ENCODE measurements at regions not wholly inside any gene's neighbourhood (a gene's known extent, or its start where the extent isn't known, plus 50 kb on each side); places are given as distances from the start of the nearest gene placed in this dataset.

DNA sequence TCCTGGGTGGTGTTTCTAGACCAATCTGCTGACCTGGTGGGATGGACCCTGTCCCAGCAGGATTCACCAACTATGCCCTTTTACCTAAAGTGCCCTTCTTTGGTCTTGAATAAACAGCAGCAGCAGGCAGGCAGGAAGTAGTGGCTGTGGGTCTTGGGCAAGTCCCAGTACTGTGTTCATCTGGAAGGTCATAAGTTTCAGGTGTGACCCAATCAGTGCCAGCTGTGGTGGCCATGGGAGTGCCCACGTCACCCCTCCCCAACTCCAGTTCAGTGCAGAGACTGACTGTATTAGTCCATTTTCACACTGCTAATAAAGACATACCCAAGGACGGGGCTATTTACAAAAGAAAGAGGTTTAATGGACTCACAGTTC is 148.3 kb upstream of the SRD5A2 start:
- intact Hi-C loops (cut with DNase I, micrococcal nuclease): no loop called here
- TF ChIP-seq, protein P1, sequence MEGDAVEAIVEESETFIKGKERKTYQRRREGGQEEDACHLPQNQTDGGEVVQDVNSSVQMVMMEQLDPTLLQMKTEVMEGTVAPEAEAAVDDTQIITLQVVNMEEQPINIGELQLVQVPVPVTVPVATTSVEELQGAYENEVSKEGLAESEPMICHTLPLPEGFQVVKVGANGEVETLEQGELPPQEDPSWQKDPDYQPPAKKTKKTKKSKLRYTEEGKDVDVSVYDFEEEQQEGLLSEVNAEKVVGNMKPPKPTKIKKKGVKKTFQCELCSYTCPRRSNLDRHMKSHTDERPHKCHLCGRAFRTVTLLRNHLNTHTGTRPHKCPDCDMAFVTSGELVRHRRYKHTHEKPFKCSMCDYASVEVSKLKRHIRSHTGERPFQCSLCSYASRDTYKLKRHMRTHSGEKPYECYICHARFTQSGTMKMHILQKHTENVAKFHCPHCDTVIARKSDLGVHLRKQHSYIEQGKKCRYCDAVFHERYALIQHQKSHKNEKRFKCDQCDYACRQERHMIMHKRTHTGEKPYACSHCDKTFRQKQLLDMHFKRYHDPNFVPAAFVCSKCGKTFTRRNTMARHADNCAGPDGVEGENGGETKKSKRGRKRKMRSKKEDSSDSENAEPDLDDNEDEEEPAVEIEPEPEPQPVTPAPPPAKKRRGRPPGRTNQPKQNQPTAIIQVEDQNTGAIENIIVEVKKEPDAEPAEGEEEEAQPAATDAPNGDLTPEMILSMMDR (IDR thresholded peaks at IDR 0.05): no peak
- ATAC-seq (no peak), DNase-seq (no peak)
- H3K9me3 ChIP-seq: no peaks in the 10 kb centered on the region
- no peaks in the 10 kb centered on the region for H3K36me3 ChIP-seq (ENCODE audit: low read depth)
- no peaks in the 10 kb centered on the region for H3K4me1 ChIP-seq (ENCODE audit: low read depth)
- H3K4me3 ChIP-seq: no peak overlapping the region

GRCh38 chr2:31728406-31729064 is 147.8 kb upstream of the SRD5A2 start:
- H3K4me1 ChIP-seq (ENCODE audit: low read depth): no peaks in the 10 kb centered on the region
- DNase-seq: no peak
- H3K4me3 ChIP-seq: no peak overlapping the region
- no peaks in the 10 kb centered on the region for H3K36me3 ChIP-seq (ENCODE audit: low read depth)
- TF ChIP-seq, protein P1 (IDR thresholded peaks at IDR 0.05): no peak
- intact Hi-C loops (cut with DNase I, micrococcal nuclease): no loop called here
- ATAC-seq: no peak
- H3K9me3 ChIP-seq: no peaks in the 10 kb centered on the region

GRCh38 chr2:31726457-31726856 is 145.7 kb upstream of the SRD5A2 start:
- H3K36me3 ChIP-seq (ENCODE audit: low read depth): no peaks in the 10 kb centered on the region
- DNase-seq: no peak
- H3K4me3 ChIP-seq: no peak overlapping the region
- TF ChIP-seq, protein P1 (IDR thresholded peaks at IDR 0.05): no peak
- intact Hi-C loops (cut with DNase I, micrococcal nuclease): no loop called here
- H3K4me1 ChIP-seq (ENCODE audit: low read depth): no peaks in the 10 kb centered on the region
- ATAC-seq: no peak
- no peaks in the 10 kb centered on the region for H3K9me3 ChIP-seq

- intact Hi-C loops (cut with DNase I, micrococcal nuclease): no loop called here
- no peaks in the 10 kb centered on the region for H3K4me1 ChIP-seq (ENCODE audit: low read depth)
These were observed 144.7 kb upstream of the SRD5A2 start for GRCh38 chr2:31725444-31725843.

GRCh38 chr2:31711737-31712136 is 131.0 kb upstream of the SRD5A2 start:
- no peak overlapping the region for H3K4me3 ChIP-seq
- DNase-seq: no peak
- H3K4me1 ChIP-seq (ENCODE audit: low read depth): no peaks in the 10 kb centered on the region
- TF ChIP-seq, protein P1 (IDR thresholded peaks at IDR 0.05): no peak
- ATAC-seq: no peak
- no peaks in the 10 kb centered on the region for H3K36me3 ChIP-seq (ENCODE audit: low read depth)
- no peaks in the 10 kb centered on the region for H3K9me3 ChIP-seq
- intact Hi-C loops (cut with DNase I, micrococcal nuclease): no loop called here

More at GRCh38 chr2:31725444-31725843, 144.7 kb upstream of the SRD5A2 start:
- Histone ChIP-seq H3K4me3 (no peak overlapping the region), H3K36me3 (ENCODE audit: low read depth) (no peaks in the 10 kb centered on the region), H3K9me3 (no peaks in the 10 kb centered on the region)
- TF ChIP-seq, protein P1 (IDR thresholded peaks at IDR 0.05): no peak
- no peak for DNase-seq
- ATAC-seq: no peak

GRCh38 chr2:31710121-31710520 is 129.4 kb upstream of the SRD5A2 start:
- ATAC-seq: no peak
- DNase-seq: no peak
- Histone ChIP-seq H3K36me3 (ENCODE audit: low read depth) (no peaks in the 10 kb centered on the region), H3K9me3 (no peaks in the 10 kb centered on the region), H3K4me3 (no peak overlapping the region), H3K4me1 (ENCODE audit: low read depth) (no peaks in the 10 kb centered on the region)
- intact Hi-C loops (cut with DNase I, micrococcal nuclease): no loop called here
- TF ChIP-seq, protein P1 (IDR thresholded peaks at IDR 0.05): no peak

Measured in mucosa of descending colon (tissue), 3 donors.